Esophagus muscularis mucosa (tissue), 4 donors: ENCODE measurements at regions not wholly inside any gene's neighbourhood (a gene's known extent, or its start where the extent isn't known, plus 50 kb on each side); places are given as distances from the start of the nearest gene placed in this dataset.
"Not testable (repeated sequence)": the region's sequence is repeated elsewhere in the genome, so short reads cannot be mapped to it uniquely, and the experiment has no call there.

Experiments
- DNase-seq: peaks from one replicate; pipeline ENCODE4 v3.0.0-alpha.2; 2017; ENCODE audit errors: extremely low spot score
- H3K27ac ChIP-seq, 4 donors: fragments of 200-600 bp; sonication (generic); replicated peaks in 1 of 4; 1 replicate in 3 of 4; 2 replicates in 1 of 4; pipeline ENCODE4 v1.5.1; 2016 to 2019; ENCODE audit warnings: mild to moderate bottlenecking in 1 of 4
- H3K27me3 ChIP-seq, 4 donors: fragments of 200-600 bp; sonication (generic); one replicate each; pipeline versions ENCODE4 v1.5.1 to v1.6.0; 2016 to 2019
- H3K36me3 ChIP-seq, 4 donors: fragments of 200-600 bp; sonication (generic); one replicate each; pipeline ENCODE4 v1.5.1; 2016 to 2019
- H3K4me1 ChIP-seq, 4 donors: fragments of 200-600 bp; sonication (generic); one replicate each; pipeline ENCODE4 v1.5.1; 2016 to 2019
- H3K4me3 ChIP-seq, 4 donors: fragments of 200-600 bp; sonication (generic); 1 replicate in 2 of 4; 2 replicates in 2 of 4; pipeline ENCODE4 v1.5.1; 2016 to 2019; ENCODE audit warnings: mild to moderate bottlenecking in 4 of 4, moderate library complexity in 1 of 4
- H3K9me3 ChIP-seq, 4 donors: fragments of 200-600 bp; sonication (generic); 1 replicate in 3 of 4; 2 replicates in 1 of 4; pipeline ENCODE4 v1.5.1; 2016 to 2019
- CTCF ChIP-seq, 3 experiments: fragments of 200-600 bp in 2 of 3; fragments of 450-650 bp in 1 of 3; sonication (generic) in 2 of 3; IDR thresholded peaks; one replicate each; pipeline ENCODE4 v1.5.1; 2017 to 2019; ENCODE audit warnings: antibody characterized with exemption in 3 of 3, mild to moderate bottlenecking in 2 of 3, moderate library complexity in 1 of 3
- EP300 ChIP-seq: sonication (generic); formaldehyde crosslinking; IDR thresholded peaks from one replicate; pipeline ENCODE4 v1.6.1; 2017; ENCODE audit warnings: antibody characterized with exemption
- POLR2A ChIP-seq: fragments of 450-650 bp; IDR thresholded peaks from one replicate; pipeline ENCODE4 v1.6.1; 2017; ENCODE audit warnings: antibody characterized with exemption, moderate library complexity, mild to moderate bottlenecking, low read depth
- POLR2AphosphoS5 ChIP-seq, 2 donors: sonication (generic); formaldehyde crosslinking; IDR thresholded peaks; one replicate each; pipeline ENCODE4 v1.6.1; 2017; ENCODE audit warnings: antibody characterized with exemption in 2 of 2
- WGBS: methylation state at CpG from one replicate; pipeline ENCODE4 v1.1.5; 2018; 5-methylcytosine and 5-hydroxymethylcytosine counted together
- intact Hi-C: fragments of 100-400 bp; cut with DNase I; formaldehyde crosslinking; loops from one replicate; pipeline ENCODE4 v1.15.1; 2023

DNA sequence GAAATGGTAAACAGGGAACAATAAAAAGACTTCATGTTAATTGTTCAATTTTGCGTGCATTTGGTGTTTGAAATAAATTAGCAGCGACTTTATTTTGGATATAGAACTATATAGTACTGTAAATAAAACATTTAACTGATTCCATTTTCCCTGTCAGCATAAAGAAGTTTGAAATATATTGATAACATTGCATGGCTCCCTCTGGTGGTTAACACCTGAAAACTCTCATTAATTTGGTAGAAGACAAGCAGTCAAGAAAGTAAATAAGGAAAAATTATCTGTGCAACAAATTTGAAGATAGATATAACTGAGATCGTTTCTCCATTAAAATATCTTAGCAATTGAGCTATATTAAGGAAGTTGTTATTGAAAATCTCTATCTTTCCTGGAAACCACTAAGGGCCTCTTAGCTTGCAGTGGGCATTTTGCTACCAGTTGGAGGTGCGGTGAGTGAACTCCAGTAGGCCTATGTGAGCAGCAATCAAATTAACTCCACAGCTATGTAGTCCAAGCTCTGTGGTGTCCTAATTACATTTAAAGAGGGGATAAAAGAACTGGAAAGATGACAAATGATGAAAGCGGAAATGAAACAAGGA, 435.7 kb upstream of the FKBP1C start:
- 51% methylated on average over 5 of the region's 5 CpGs for WGBS
- Histone ChIP-seq H3K36me3 (no peaks in the 10 kb centered on the region), H3K4me1 (no peaks in the 10 kb centered on the region), H3K27ac (no peak overlapping the region), H3K4me3 (no peak overlapping the region), H3K27me3 (no peaks in the 10 kb centered on the region), H3K9me3 (no peaks in the 10 kb centered on the region)
- DNase-seq, result no peak
- intact Hi-C loops, result no loop called here
- peak in 1 of 3 experiments; percentile 37 for TF ChIP-seq CTCF (IDR thresholded peaks at IDR 0.05)
- no peak for TF ChIP-seq POLR2AphosphoS5 (IDR thresholded peaks at IDR 0.05)

DNA sequence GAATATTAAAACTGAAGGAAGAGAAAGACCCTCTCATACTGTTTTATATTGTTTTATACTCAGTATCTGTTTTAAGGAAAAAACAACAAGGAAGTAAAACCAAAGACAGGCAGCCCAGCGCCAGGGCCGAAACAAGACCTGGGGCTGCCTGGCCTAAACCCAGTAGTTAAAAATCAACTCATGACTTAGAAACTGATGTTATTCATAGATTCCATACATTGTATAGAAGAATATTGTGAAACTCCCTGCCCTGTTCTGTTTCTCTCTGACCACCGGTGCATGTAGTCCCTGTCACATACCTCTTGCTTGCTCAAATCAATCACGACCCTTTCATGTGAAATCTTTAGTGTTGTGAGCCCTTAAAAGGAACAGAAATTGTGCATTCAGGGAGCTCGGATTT, 445.1 kb upstream of the FKBP1C start:
- H3K36me3 ChIP-seq, H3K27ac ChIP-seq, H3K4me1 ChIP-seq, H3K4me3 ChIP-seq, H3K9me3 ChIP-seq, DNase-seq, intact Hi-C loops, H3K27me3 ChIP-seq: not testable (repeated sequence)
- 72% methylated on average over 5 of the region's 5 CpGs for WGBS

DNA sequence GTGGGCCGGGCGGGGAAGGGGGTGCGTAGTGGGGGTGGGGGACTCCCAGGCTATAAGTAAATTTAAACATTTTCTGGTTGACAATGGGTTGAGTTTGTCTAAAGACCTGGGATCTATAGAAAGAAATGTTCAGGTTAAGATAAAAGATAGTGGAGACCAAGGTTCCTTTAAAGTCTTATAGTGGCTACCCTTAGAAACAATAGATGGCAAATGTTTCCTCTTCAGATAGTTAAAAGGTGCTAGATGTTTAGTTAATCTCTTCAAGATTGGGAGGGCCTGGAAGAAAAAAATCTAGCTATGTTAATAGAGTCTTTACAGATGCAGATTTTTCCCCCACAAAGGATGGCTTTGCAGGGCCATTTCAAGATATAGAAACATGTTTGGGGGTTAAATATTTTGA, 446.4 kb upstream of the FKBP1C start:
- no peak for TF ChIP-seq POLR2AphosphoS5 (IDR thresholded peaks at IDR 0.05)
- no peak for TF ChIP-seq EP300
- TF ChIP-seq CTCF (IDR thresholded peaks at IDR 0.05), result no peak
- no peak for TF ChIP-seq POLR2A
- WGBS, result 83% methylated on average over 3 of the region's 3 CpGs
- intact Hi-C loops, result no loop called here
- Histone ChIP-seq H3K4me3 (no peak overlapping the region), H3K27ac (no peak overlapping the region), H3K4me1 (no peaks in the 10 kb centered on the region), H3K9me3 (no peaks in the 10 kb centered on the region), H3K36me3 (no peaks in the 10 kb centered on the region), H3K27me3 (no peaks in the 10 kb centered on the region)
- DNase-seq, result no peak

GRCh38 chr6:62763125-62763912, 447.9 kb upstream of the FKBP1C start:
- DNase-seq, result no peak
- WGBS, result 52% methylated on average over 2 of the region's 2 CpGs
- TF ChIP-seq EP300 (no peak), CTCF (IDR thresholded peaks at IDR 0.05) (no peak), POLR2AphosphoS5 (IDR thresholded peaks at IDR 0.05) (no peak), POLR2A (no peak)
- Histone ChIP-seq H3K27me3 (no peaks in the 10 kb centered on the region), H3K36me3 (no peaks in the 10 kb centered on the region), H3K27ac (no peak overlapping the region), H3K4me1 (no peaks in the 10 kb centered on the region), H3K4me3 (no peak overlapping the region), H3K9me3 (no peaks in the 10 kb centered on the region)
- intact Hi-C loops, result no loop called here

DNA sequence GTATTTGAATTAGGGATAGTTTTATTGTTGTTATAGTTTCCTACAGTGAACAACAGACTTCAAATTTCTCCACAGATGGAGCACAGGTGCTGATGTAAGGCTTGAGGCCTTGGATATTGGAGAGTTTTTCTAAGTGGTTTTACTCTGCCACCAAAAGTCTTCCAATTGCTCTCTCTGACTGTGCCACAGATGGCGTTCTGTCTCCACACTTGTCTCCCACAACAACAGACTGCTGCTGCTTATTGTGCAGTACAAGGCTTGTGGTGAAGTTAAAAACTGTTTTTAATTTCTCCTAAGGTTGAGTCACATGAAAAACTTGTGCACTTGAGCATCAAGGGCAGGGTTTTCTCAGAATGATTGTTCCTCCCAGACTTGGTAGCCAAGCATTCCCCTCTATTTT, 460.9 kb upstream of the KHDRBS2 start:
- Histone ChIP-seq H3K27me3 (no peaks in the 10 kb centered on the region), H3K4me3 (no peak overlapping the region), H3K9me3 (no peaks in the 10 kb centered on the region), H3K4me1 (no peaks in the 10 kb centered on the region), H3K27ac (no peak overlapping the region), H3K36me3 (no peaks in the 10 kb centered on the region)
- intact Hi-C loops, result no loop called here
- TF ChIP-seq POLR2AphosphoS5 (IDR thresholded peaks at IDR 0.05) (no peak), CTCF (IDR thresholded peaks at IDR 0.05) (no peak), POLR2A (no peak), EP300 (no peak)
- WGBS, result 82% methylated on average over 1 of the region's 1 CpG
- no peak for DNase-seq
